Common myeloid progenitor, CD34-positive (primary cell): ENCODE measurements at regions not wholly inside any gene's neighbourhood (a gene's known extent, or its start where the extent isn't known, plus 50 kb on each side); places are given as distances from the start of the nearest gene placed in this dataset.

Source experiments
- CTCF ChIA-PET: fragments of 350-600 bp; sonication (Branson Sonifier 250); formaldehyde crosslinking; loops from one replicate; lab custom pipeline; 2021; ENCODE audit warnings: antibody characterized with exemption; lab: Charles Lee
- POLR2A ChIA-PET: fragments of 350-600 bp; sonication (Branson Sonifier 250); formaldehyde crosslinking; loops from one replicate; lab custom pipeline; 2021; ENCODE audit warnings: antibody characterized with exemption; lab: Charles Lee
- DNase-seq, 3 donors: peaks; one replicate each; pipeline versions ENCODE4 v3.0.0 to v3.0.0-alpha.2; 2013
- H3K27ac ChIP-seq, 2 experiments: 1 replicate in 1 of 2; 2 replicates in 1 of 2; pipeline ENCODE4 v1.7.0; 2013; ENCODE audit warnings: inconsistent platforms in 2 of 2, low read length in 2 of 2, mild to moderate bottlenecking in 2 of 2, low read depth in 1 of 2, moderate library complexity in 1 of 2; ENCODE audit not compliant: severe bottlenecking in 2 of 2, insufficient read depth in 1 of 2, poor library complexity in 1 of 2
- H3K27me3 ChIP-seq, 5 experiments: replicated peaks in 2 of 5; 1 replicate in 3 of 5; 2 replicates in 2 of 5; pipeline versions ENCODE4 v1.6.1 to v1.7.0; 2013; ENCODE audit warnings: low read length in 4 of 5, mild to moderate bottlenecking in 2 of 5, moderate library complexity in 2 of 5, inconsistent platforms in 1 of 5; ENCODE audit not compliant: insufficient read depth in 5 of 5, control insufficient read depth in 4 of 5
- H3K36me3 ChIP-seq, 4 experiments: 1 replicate in 2 of 4; 2 replicates in 2 of 4; pipeline versions ENCODE4 v1.6.1 to v1.7.0; 2013; ENCODE audit warnings: low read length in 3 of 4, control low read depth in 1 of 4, mild to moderate bottlenecking in 1 of 4; ENCODE audit not compliant: control insufficient read depth in 4 of 4, insufficient read depth in 4 of 4
- H3K4me1 ChIP-seq, 4 experiments: 1 replicate in 3 of 4; 2 replicates in 1 of 4; pipeline versions ENCODE4 v1.6.1 to v1.7.1; 2013; ENCODE audit warnings: low read length in 3 of 4, mild to moderate bottlenecking in 3 of 4, control low read depth in 1 of 4, inconsistent platforms in 1 of 4, moderate library complexity in 1 of 4; ENCODE audit not compliant: control insufficient read depth in 4 of 4, insufficient read depth in 4 of 4; ENCODE audit errors: control extremely low read depth in 1 of 4
- H3K4me3 ChIP-seq, 7 experiments: 1 replicate in 4 of 7; 2 replicates in 3 of 7; pipeline versions ENCODE4 v1.5.1 to v1.7.0; 2013; ENCODE audit warnings: mild to moderate bottlenecking in 7 of 7, low read length in 6 of 7, moderate library complexity in 6 of 7, inconsistent platforms in 2 of 7, low read depth in 2 of 7, control low read depth in 1 of 7; ENCODE audit not compliant: insufficient read depth in 4 of 7, control insufficient read depth in 1 of 7; ENCODE audit errors: extremely low read depth in 1 of 7
- H3K9me3 ChIP-seq, 5 experiments: 1 replicate in 4 of 5; 2 replicates in 1 of 5; pipeline versions ENCODE4 v1.6.1 to v1.7.1; 2013; ENCODE audit warnings: low read length in 4 of 5, mild to moderate bottlenecking in 2 of 5, inconsistent platforms in 1 of 5, low read depth in 1 of 5, moderate library complexity in 1 of 5; ENCODE audit not compliant: control insufficient read depth in 4 of 5, insufficient read depth in 2 of 5; ENCODE audit errors: control extremely low read depth in 1 of 5
- WGBS: methylation state at CpG from one replicate; pipeline ENCODE4 v1.1.5; 2013; ENCODE audit not compliant: insufficient coverage; 5-methylcytosine and 5-hydroxymethylcytosine counted together

GRCh38 chr15:62969442-62970089 lies 73.0 kb upstream of the TPM1 start:
- CTCF ChIA-PET = no interaction called here
- H3K4me3 ChIP-seq = no peak overlapping the region
- WGBS = no CpG with 5 or more reads among the region's 1 CpG
- no peak for DNase-seq
- H3K27ac ChIP-seq = no peak overlapping the region
- H3K4me1 ChIP-seq = no peaks in the 10 kb centered on the region
- H3K36me3 ChIP-seq = no peaks in the 10 kb centered on the region
- POLR2A ChIA-PET = no interaction called here
- H3K27me3 ChIP-seq = peaks cover 0 to 6% (median 0%) of the 10 kb centered on the region in 5 experiments
- no peaks in the 10 kb centered on the region for H3K9me3 ChIP-seq

- ChIA-PET POLR2A (no interaction called here), CTCF (no interaction called here)
- no peaks in the 10 kb centered on the region for H3K9me3 ChIP-seq
- H3K36me3 ChIP-seq = no peaks in the 10 kb centered on the region
- H3K4me3 ChIP-seq = no peak overlapping the region
- DNase-seq = no peak
- 82% methylated on average over 4 of the region's 5 CpGs for WGBS
- H3K27me3 ChIP-seq = peaks cover 0 to 6% (median 0%) of the 10 kb centered on the region in 5 experiments
- no peak overlapping the region for H3K27ac ChIP-seq
- H3K4me1 ChIP-seq = no peaks in the 10 kb centered on the region
Measured at GRCh38 chr15:62972814-62973213, 69.7 kb upstream of the TPM1 start.

GRCh38 chr15:62975515-62975914 lies 67.0 kb upstream of the TPM1 start:
- Histone ChIP-seq H3K4me3 (no peak overlapping the region), H3K36me3 (no peaks in the 10 kb centered on the region), H3K4me1 (no peaks in the 10 kb centered on the region), H3K9me3 (no peaks in the 10 kb centered on the region), H3K27ac (no peak overlapping the region), H3K27me3 (peaks cover 0 to 6% (median 0%) of the 10 kb centered on the region in 5 experiments)
- ChIA-PET POLR2A (no interaction called here), CTCF (no interaction called here)
- DNase-seq = no peak
- 82% methylated on average over 5 of the region's 8 CpGs for WGBS

- ChIA-PET POLR2A (no interaction called here), CTCF (no interaction called here)
- 78% methylated on average over 1 of the region's 2 CpGs for WGBS
Measured at GRCh38 chr15:62976301-62976881, 66.2 kb upstream of the TPM1 start.

GRCh38 chr15:62977952-62978811 lies 64.4 kb upstream of the TPM1 start:
- DNase-seq = no peak
- no peaks in the 10 kb centered on the region for H3K4me1 ChIP-seq
- CTCF ChIA-PET = no interaction called here
- H3K27me3 ChIP-seq = peaks cover 0 to 4% (median 0%) of the 10 kb centered on the region in 5 experiments
- no peaks in the 10 kb centered on the region for H3K36me3 ChIP-seq
- no peak overlapping the region for H3K27ac ChIP-seq
- POLR2A ChIA-PET = no interaction called here
- H3K9me3 ChIP-seq = no peaks in the 10 kb centered on the region
- WGBS = 100% methylated on average over 6 of the region's 8 CpGs
- no peak overlapping the region for H3K4me3 ChIP-seq

More at GRCh38 chr15:62976301-62976881, 66.2 kb upstream of the TPM1 start:
- DNase-seq = no peak
- H3K27ac ChIP-seq = no peak overlapping the region
- no peaks in the 10 kb centered on the region for H3K4me1 ChIP-seq
- H3K36me3 ChIP-seq = no peaks in the 10 kb centered on the region
- peaks cover 0 to 6% (median 0%) of the 10 kb centered on the region in 5 experiments for H3K27me3 ChIP-seq
- no peak overlapping the region for H3K4me3 ChIP-seq
- H3K9me3 ChIP-seq = no peaks in the 10 kb centered on the region

GRCh38 chr15:62979252-62979651 lies 63.3 kb upstream of the TPM1 start:
- CTCF ChIA-PET = no interaction called here
- Histone ChIP-seq H3K4me3 (no peak overlapping the region), H3K27ac (no peak overlapping the region), H3K9me3 (no peaks in the 10 kb centered on the region), H3K36me3 (no peaks in the 10 kb centered on the region), H3K27me3 (peaks cover 0 to 2% (median 0%) of the 10 kb centered on the region in 5 experiments), H3K4me1 (no peaks in the 10 kb centered on the region)
- no CpG with 5 or more reads among the region's 1 CpG for WGBS
- DNase-seq = no peak
- POLR2A ChIA-PET = no interaction called here

GRCh38 chr15:62981071-62981470 lies 61.5 kb upstream of the TPM1 start:
- H3K27me3 ChIP-seq = peaks cover 0 to 2% (median 0%) of the 10 kb centered on the region in 5 experiments
- ChIA-PET CTCF (no interaction called here), POLR2A (no interaction called here)
- no peaks in the 10 kb centered on the region for H3K36me3 ChIP-seq
- no peak overlapping the region for H3K27ac ChIP-seq
- no peak for DNase-seq
- H3K9me3 ChIP-seq = no peaks in the 10 kb centered on the region
- H3K4me3 ChIP-seq = no peak overlapping the region
- WGBS = 83% methylated on average over 2 of the region's 3 CpGs
- no peaks in the 10 kb centered on the region for H3K4me1 ChIP-seq
